ENCODE measurements at regions not wholly inside any gene's neighbourhood (a gene's known extent, or its start where the extent isn't known, plus 50 kb on each side); places are given as distances from the start of the nearest gene placed in this dataset.

GRCh38 chr15:96625256-96625655 is 294.8 kb downstream of the NR2F2 start:
- TF ChIP-seq CTCF (IDR thresholded peaks at IDR 0.05) (no peak), POLR2A (IDR thresholded peaks at IDR 0.05) (no peak), EP300 (IDR thresholded peaks at IDR 0.05) (no peak)

Data from tibial nerve (tissue), 4 donors.